Colonic mucosa (tissue), 4 donors: ENCODE measurements at regions not wholly inside any gene's neighbourhood (a gene's known extent, or its start where the extent isn't known, plus 50 kb on each side); places are given as distances from the start of the nearest gene placed in this dataset.

Source experiments
- DNase-seq: peaks from one replicate; pipeline ENCODE4 v3.0.0-alpha.2; 2020
- H3K27ac ChIP-seq: fragments of 200-600 bp; one replicate; pipeline ENCODE4 v1.8.0; 2021
- H3K27me3 ChIP-seq: fragments of 200-600 bp; one replicate; pipeline ENCODE4 v1.8.0; 2021
- H3K36me3 ChIP-seq: fragments of 200-600 bp; one replicate; pipeline ENCODE4 v1.8.0; 2021
- H3K4me1 ChIP-seq: fragments of 200-600 bp; one replicate; pipeline ENCODE4 v1.8.0; 2021; ENCODE audit warnings: mild to moderate bottlenecking
- H3K4me3 ChIP-seq: fragments of 200-600 bp; one replicate; pipeline ENCODE4 v1.8.0; 2021
- H3K9ac ChIP-seq, 2 donors: one replicate each; pipeline ENCODE4 v1.7.0; 2013; ENCODE audit warnings: control low read depth in 2 of 2, low read depth in 2 of 2, low read length in 2 of 2
- H3K9me3 ChIP-seq: fragments of 200-600 bp; one replicate; pipeline ENCODE4 v1.8.0; 2021
- CTCF ChIP-seq: fragments of 200-600 bp; IDR thresholded peaks from one replicate; pipeline ENCODE4 v1.8.0; 2022; ENCODE audit warnings: antibody characterized with exemption, mild to moderate bottlenecking
- intact Hi-C: fragments of 100-400 bp; cut with DNase I; formaldehyde crosslinking; loops from one replicate; pipeline ENCODE4 v1.14.1; 2022
- donor health status: healthy.
- donor health status: DM: no; HTN: no; CAD: no.
- donor health status: DM: no; HTN: no; CAD: no.

DNA sequence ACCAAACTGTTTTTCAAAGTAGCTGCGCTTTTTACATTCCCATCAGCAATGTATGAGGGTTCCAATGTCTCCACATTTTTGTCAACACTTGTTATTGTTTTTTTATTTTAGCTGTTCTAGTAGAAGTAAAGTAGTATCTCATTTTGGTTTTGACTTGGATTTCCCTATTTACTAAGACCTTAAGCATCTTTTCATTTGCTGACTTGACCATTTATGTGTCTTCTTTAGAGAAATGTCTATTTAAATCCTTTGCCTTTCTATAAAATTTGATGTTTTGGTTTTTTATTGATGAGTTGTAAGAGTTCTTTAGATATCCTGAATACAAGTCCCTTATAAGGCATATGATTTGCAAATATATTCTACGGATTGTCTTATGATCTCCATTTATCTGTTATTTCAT, 110.6 kb downstream of the CD164 start:
- Histone ChIP-seq H3K4me1 (no peaks in the 10 kb centered on the region), H3K36me3 (no peaks in the 10 kb centered on the region), H3K4me3 (no peak overlapping the region), H3K27ac (no peak overlapping the region), H3K27me3 (no peaks in the 10 kb centered on the region), H3K9ac (no peak overlapping the region), H3K9me3 (no peaks in the 10 kb centered on the region)
- TF ChIP-seq CTCF, result no peak
- DNase-seq, result no peak
- intact Hi-C loops, result no loop called here

DNA sequence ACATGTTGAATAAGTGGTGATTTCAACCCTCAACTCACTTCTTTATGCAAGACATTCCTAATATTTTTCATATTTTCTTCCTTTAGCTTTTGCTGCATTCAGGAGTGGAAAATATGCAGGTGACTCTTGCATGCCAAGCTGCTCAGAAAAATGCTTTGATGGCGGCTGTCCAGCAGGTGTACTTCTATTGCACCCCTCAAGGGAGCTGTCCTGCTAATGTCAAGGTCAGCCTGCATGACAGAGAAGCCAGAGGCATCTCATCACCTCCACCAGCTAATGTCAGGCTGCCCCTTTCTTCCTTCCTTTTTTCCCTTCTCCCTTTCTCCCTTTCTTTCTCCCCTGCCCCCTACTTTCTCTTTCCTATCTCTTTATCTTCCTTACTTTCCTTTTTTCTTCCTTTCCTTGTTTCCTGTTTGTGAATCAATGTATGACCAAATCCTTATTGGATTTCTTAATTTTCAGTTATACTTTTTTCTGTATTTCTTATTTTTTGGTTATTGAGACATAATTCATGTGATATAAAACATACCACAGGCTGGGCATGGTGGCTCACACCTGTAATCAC, 112.2 kb downstream of the CD164 start:
- Histone ChIP-seq H3K27ac (no peak overlapping the region), H3K9ac (no peak overlapping the region), H3K36me3 (no peaks in the 10 kb centered on the region), H3K4me3 (no peak overlapping the region), H3K4me1 (no peaks in the 10 kb centered on the region), H3K27me3 (no peaks in the 10 kb centered on the region), H3K9me3 (no peaks in the 10 kb centered on the region)
- no peak for DNase-seq
- intact Hi-C loops, result no loop called here
- no peak for TF ChIP-seq CTCF

DNA sequence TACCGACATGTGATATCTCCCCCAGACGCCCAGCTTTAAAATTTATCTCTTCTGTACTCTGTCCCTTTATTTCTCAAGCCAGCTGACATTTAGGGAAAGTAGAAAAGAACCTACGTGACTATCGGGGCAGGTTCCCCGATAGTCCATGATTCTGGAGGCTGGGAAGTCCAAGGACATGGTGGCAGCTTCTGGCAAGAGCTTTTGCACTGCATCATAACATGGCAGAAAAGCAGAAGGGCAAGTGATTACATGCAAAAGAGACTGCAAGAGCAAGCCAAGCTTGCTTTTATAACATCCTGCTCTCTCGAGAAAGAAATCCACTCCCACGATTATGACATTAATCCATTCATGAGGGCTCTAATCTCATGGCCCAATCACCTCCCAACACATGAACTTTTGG, 113.2 kb downstream of the CD164 start:
- Histone ChIP-seq H3K36me3 (no peaks in the 10 kb centered on the region), H3K4me3 (no peak overlapping the region), H3K27ac (no peak overlapping the region), H3K9ac (no peak overlapping the region), H3K4me1 (no peaks in the 10 kb centered on the region), H3K9me3 (no peaks in the 10 kb centered on the region), H3K27me3 (no peaks in the 10 kb centered on the region)
- intact Hi-C loops, result no loop called here
- no peak for TF ChIP-seq CTCF
- no peak for DNase-seq

DNA sequence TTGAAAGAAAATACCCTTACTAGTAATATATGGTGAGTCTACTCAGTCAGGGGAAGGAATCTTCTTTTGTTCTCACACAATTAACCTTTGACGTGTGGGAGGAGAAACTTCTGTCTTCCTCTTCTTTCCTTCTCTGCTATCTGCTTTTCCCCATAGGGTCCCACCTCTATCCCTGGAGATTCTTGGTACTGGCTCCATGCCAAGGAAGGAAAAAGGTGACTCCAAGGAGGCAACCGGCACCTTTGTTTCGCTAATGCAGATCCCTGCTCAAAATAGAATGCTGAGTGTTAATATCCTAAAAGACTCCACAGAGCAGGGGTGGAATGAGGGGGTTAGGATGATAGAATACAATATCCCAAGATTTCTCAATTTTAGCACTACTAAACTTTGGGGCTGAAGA, 116.7 kb downstream of the CD164 start:
- no peak for DNase-seq
- no peak overlapping the region for H3K9ac ChIP-seq
- TF ChIP-seq CTCF, result no peak

DNA sequence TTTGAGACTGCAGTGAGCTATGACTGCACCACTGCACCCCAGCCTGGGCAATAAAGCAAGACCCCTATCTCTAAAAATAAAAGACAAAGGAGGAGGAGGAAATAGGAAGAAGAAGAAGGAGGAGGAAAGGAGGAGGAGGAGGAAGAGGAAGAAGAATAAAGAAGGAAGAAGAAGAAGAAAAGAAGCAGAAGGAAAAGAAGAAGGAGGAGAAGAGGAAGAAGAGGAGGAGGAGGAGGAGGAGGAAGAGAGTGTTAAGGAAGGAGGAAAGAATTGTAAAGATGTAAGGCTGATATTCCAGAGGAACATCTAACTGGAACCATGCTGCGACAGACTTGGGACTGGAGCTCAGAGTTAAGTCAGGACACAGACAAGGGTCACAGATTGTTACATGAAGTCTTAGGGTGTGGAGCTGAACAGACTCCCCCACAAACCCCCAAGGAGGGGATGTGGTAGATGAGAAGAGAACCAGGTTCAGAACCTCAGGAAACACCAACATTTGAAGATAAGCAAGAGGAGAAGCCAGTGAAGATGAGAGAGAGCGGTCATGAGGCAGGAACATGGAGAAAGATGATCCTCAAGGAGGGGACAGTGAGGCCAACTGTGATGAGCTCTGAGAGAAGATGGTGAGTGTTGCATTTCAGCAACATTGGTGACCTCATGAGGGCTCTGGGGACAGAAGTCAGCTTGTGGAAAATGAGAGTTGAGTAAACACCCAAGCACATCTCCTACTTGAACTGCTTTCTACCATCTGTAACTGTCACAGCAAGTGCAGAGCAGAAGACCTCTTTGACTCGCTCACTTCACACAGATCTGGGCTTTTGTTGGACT, 118.2 kb downstream of the CD164 start:
- no peak overlapping the region for H3K4me3 ChIP-seq
- DNase-seq, result no peak
- H3K4me1 ChIP-seq, result no peaks in the 10 kb centered on the region
- no peaks in the 10 kb centered on the region for H3K9me3 ChIP-seq
- no peak overlapping the region for H3K27ac ChIP-seq
- intact Hi-C loops, result no loop called here
- H3K36me3 ChIP-seq, result no peaks in the 10 kb centered on the region
- H3K9ac ChIP-seq, result no peak overlapping the region
- H3K27me3 ChIP-seq, result no peaks in the 10 kb centered on the region
- no peak for TF ChIP-seq CTCF

More for the DNA sequence above, 116.7 kb downstream of the CD164 start:
- Histone ChIP-seq H3K4me3 (no peak overlapping the region), H3K36me3 (no peaks in the 10 kb centered on the region), H3K9me3 (no peaks in the 10 kb centered on the region), H3K4me1 (no peaks in the 10 kb centered on the region), H3K27me3 (no peaks in the 10 kb centered on the region), H3K27ac (no peak overlapping the region)
- intact Hi-C loops, result no loop called here
